H1 (cell line): ENCODE measurements at regions not wholly inside any gene's neighbourhood (a gene's known extent, or its start where the extent isn't known, plus 50 kb on each side); places are given as distances from the start of the nearest gene placed in this dataset.

ENCODE experiments used
- E2F6 ChIP-seq: IDR thresholded peaks from 2 replicates; pipeline ENCODE4 v1.6.1; 2012; ENCODE audit warnings: inconsistent platforms
- SAP30 ChIP-seq: fragments of 300-600 bp; sonication (generic); IDR thresholded peaks from 2 replicates; pipeline ENCODE4 v1.7.1; 2012; ENCODE audit warnings: low read length, moderate library complexity, mild to moderate bottlenecking, inconsistent platforms; ENCODE audit not compliant: insufficient read depth, insufficient replicate concordance
- TAF7 ChIP-seq: optimal IDR thresholded peaks from 2 replicates; pipeline ENCODE3; 2011; ENCODE audit warnings: low read depth, mild to moderate bottlenecking, inconsistent platforms, low read length, moderate library complexity, borderline replicate concordance

DNA sequence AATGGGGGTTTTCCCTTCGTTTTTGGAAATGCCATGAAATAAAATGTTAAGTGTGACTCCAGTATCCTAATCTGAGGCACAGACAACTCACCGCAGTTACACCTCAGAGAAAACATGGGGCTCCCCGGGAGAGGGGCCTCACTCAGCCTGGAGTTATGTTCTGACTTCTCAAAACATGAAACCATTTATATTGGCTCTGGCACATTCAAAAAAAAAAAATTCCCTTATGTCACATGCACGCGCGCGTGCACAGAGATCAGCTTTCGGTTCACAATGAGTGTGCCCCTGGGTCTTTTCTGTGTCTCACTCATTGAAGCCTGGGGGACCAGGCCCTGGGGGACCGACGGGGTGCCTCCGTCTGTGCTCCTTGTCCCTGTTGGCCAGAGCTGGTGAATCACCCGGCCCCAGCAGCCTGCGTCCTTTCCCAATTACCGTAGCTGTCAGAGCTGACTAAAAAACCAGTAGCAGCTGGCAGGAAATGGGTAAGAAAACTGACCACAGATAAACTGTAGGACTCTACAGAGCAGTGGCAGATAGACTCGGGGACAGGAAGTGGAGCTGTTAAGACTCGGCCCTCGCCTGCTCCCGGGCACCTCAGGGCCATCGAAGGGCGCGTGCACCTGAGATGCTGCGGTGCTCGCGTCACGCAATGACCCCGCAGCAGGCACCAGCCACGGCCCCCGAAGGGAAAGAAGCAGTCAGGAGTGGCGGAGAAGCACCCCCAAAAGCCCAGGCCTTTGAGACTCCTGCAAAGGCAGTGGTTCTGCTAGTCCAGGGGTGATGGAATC, 138.3 kb upstream of the ID2 start (continued):
- no peak for TF ChIP-seq SAP30
- no peak for TF ChIP-seq E2F6
- TF ChIP-seq TAF7 = no peak
- TF ChIP-seq, all 59 proteins: peak for 0
